Skeletal muscle tissue (tissue), 1 donor: ENCODE measurements at regions not wholly inside any gene's neighbourhood (a gene's known extent, or its start where the extent isn't known, plus 50 kb on each side); places are given as distances from the start of the nearest gene placed in this dataset. TPM values are rescaled to one million over a fixed set of nuclear protein-coding genes. Genes with fewer than 3 reads are reported as not detected.

ENCODE experiments used
- small RNA-seq: library from RNA; depleted of rRNA; stranded (forward); fragments of <200 nt; gene quantifications from one replicate; pipeline ENCODE3, GENCODE V24; 2014

Small RNAs in the stretch of these regions (small RNA-seq; reads per million reads assigned to genes)
- gene MIR125B2 (219 reads per million, percentile 97 among the genes with 10 or more reads in this experiment), gene MIR99A (332 reads per million, percentile 97 among the genes with 10 or more reads in this experiment), gene MIRLET7C (2,823 reads per million, percentile 99 among the genes with 10 or more reads in this experiment), gene RNU1-98P (0.07 reads per million), gene RNU6-113P (not detected), gene RNU6-426P (not detected), gene SNORD74B (not detected)
